ENCODE measurements at regions not wholly inside any gene's neighbourhood (a gene's known extent, or its start where the extent isn't known, plus 50 kb on each side); places are given as distances from the start of the nearest gene placed in this dataset.

- Histone ChIP-seq H3K36me3 (replicated peaks in 1 of 2; ENCODE audit: control insufficient read depth in 1 of 2, insufficient read depth in 2 of 2, low read length in 1 of 2) (no peaks in the 10 kb centered on the region), H4K20me1 (ENCODE audit: insufficient read depth) (no peaks in the 10 kb centered on the region), H3K9ac (no peak overlapping the region), H3K4me1 (ENCODE audit: control insufficient read depth in 1 of 2, insufficient read depth in 2 of 2, low read depth in 1 of 2, low read length in 1 of 2) (peaks cover 0 to 9% of the 10 kb centered on the region in 2 experiments; a peak in 1 of 4 replicates), H3K27ac (ENCODE audit: low read depth in 2 of 2, low read length in 1 of 2) (no peak overlapping the region), H3K4me3 (ENCODE audit: low read depth in 2 of 2, low read length in 1 of 2) (no peak overlapping the region), H3K9me2 (no peaks in the 10 kb centered on the region), H3K9me3 (0 out of 2 replicates have a peak, but pooled peaks cover 3% of the 10 kb centered on the region), H3F3A (replicated peaks; ENCODE audit: insufficient read depth) (no peaks in the 10 kb centered on the region), H3K27me3 (ENCODE audit: insufficient read depth) (no peaks in the 10 kb centered on the region), H2AFZ (ENCODE audit: low read depth) (no peak overlapping the region), H3K4me2 (no peak overlapping the region), H3K79me2 (ENCODE audit: insufficient read depth) (no peaks in the 10 kb centered on the region)
- TF ChIP-seq FOXJ3 (CRISPR knock-in tag; IDR thresholded peaks at IDR 0.05) (no peak), EZH2phosphoT487 (IDR thresholded peaks at IDR 0.05; ENCODE audit: borderline replicate concordance, low read depth) (no peak), RAD21 (IDR thresholded peaks at IDR 0.05; ENCODE audit: low read length) (no peak), GABPA (IDR thresholded peaks at IDR 0.05; ENCODE audit: low read depth) (no peak), TEAD4 (IDR thresholded peaks at IDR 0.05; ENCODE audit: borderline replicate concordance, insufficient read depth) (no peak), MAX (IDR thresholded peaks at IDR 0.05; ENCODE audit: low read depth) (no peak), NRF1 (IDR thresholded peaks at IDR 0.05; ENCODE audit: low read depth, low read length) (no peak), FOXM1 (IDR thresholded peaks at IDR 0.05; ENCODE audit: low read depth) (no peak), USF2 (IDR thresholded peaks at IDR 0.05; ENCODE audit: borderline replicate concordance, low read depth, low read length) (no peak), TCF12 (IDR thresholded peaks at IDR 0.05) (no peak), RFX5 (IDR thresholded peaks at IDR 0.05; ENCODE audit: low read length) (no peak), MEF2A (IDR thresholded peaks at IDR 0.05; ENCODE audit: borderline replicate concordance, low read depth) (no peak), FOSL2 (IDR thresholded peaks at IDR 0.05; ENCODE audit: borderline replicate concordance, low read depth) (no peak), RXRA (IDR thresholded peaks at IDR 0.05; ENCODE audit: borderline replicate concordance, low read depth) (no peak), JUND (IDR thresholded peaks at IDR 0.05) (no peak), ELF1 (IDR thresholded peaks at IDR 0.05) (no peak)
- TF ChIP-seq, protein P1, sequence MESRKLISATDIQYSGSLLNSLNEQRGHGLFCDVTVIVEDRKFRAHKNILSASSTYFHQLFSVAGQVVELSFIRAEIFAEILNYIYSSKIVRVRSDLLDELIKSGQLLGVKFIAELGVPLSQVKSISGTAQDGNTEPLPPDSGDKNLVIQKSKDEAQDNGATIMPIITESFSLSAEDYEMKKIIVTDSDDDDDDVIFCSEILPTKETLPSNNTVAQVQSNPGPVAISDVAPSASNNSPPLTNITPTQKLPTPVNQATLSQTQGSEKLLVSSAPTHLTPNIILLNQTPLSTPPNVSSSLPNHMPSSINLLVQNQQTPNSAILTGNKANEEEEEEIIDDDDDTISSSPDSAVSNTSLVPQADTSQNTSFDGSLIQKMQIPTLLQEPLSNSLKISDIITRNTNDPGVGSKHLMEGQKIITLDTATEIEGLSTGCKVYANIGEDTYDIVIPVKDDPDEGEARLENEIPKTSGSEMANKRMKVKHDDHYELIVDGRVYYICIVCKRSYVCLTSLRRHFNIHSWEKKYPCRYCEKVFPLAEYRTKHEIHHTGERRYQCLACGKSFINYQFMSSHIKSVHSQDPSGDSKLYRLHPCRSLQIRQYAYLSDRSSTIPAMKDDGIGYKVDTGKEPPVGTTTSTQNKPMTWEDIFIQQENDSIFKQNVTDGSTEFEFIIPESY (IDR thresholded peaks at IDR 0.05; ENCODE audit: borderline replicate concordance, low read depth) = no peak
- CTCF ChIA-PET = interaction anchor here (0.6 to 2.7 kb wide), 2 partner anchors 10 to 1780 kb away, joined by 3 to 26 read pairs; no protein-coding TSS in a partner anchor
- POLR2A ChIA-PET = no interaction called here
- no peak for DNase-seq
- 33% methylated on average over 2 of the region's 2 CpGs for WGBS (ENCODE audit: low lambda C conversion rate)
These were observed 243.1 kb downstream of the CDH26 start for GRCh38 chr20:60201198-60201835.

Measured in SK-N-SH (cell line).